Upper lobe of left lung (tissue), 4 donors: ENCODE measurements at regions not wholly inside any gene's neighbourhood (a gene's known extent, or its start where the extent isn't known, plus 50 kb on each side); places are given as distances from the start of the nearest gene placed in this dataset.

Source experiments
- POLR2A ChIP-seq, 4 donors: fragments of 450-650 bp; IDR thresholded peaks; one replicate each; pipeline ENCODE4 v1.5.1; 2016 to 2017; ENCODE audit warnings: antibody characterized with exemption in 4 of 4, mild to moderate bottlenecking in 2 of 4
- TF ChIP-seq, protein P1 (sequence below), 6 experiments: fragments of 450-650 bp in 4 of 6; fragments of 200-600 bp in 2 of 6; sonication (generic) in 2 of 6; IDR thresholded peaks; one replicate each; pipeline ENCODE4 v1.5.1; 2016 to 2019; ENCODE audit warnings: antibody characterized with exemption in 6 of 6

DNA sequence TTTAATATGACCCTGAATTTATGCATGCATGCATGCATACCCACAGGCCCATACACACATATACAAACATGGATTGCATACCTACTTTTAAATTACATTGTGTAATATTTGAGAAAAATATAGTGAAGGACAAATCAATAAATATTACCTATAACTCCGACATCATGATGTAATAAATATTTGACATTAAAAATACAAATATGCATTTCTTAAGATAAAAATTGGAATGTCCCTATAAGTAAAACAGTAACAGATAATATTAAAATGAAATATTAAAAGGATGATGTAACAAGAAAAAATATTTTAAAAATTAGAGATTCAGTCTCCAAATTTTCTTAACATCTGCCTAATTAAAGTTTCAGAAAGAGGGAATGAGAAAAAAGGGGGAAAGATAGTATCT lies 433.0 kb downstream of the MDFIC start:
- TF ChIP-seq, protein P1, sequence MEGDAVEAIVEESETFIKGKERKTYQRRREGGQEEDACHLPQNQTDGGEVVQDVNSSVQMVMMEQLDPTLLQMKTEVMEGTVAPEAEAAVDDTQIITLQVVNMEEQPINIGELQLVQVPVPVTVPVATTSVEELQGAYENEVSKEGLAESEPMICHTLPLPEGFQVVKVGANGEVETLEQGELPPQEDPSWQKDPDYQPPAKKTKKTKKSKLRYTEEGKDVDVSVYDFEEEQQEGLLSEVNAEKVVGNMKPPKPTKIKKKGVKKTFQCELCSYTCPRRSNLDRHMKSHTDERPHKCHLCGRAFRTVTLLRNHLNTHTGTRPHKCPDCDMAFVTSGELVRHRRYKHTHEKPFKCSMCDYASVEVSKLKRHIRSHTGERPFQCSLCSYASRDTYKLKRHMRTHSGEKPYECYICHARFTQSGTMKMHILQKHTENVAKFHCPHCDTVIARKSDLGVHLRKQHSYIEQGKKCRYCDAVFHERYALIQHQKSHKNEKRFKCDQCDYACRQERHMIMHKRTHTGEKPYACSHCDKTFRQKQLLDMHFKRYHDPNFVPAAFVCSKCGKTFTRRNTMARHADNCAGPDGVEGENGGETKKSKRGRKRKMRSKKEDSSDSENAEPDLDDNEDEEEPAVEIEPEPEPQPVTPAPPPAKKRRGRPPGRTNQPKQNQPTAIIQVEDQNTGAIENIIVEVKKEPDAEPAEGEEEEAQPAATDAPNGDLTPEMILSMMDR (IDR thresholded peaks at IDR 0.05) = no peak
- TF ChIP-seq POLR2A (IDR thresholded peaks at IDR 0.05) = no peak
